MCF 10A (cell line): ENCODE measurements at regions not wholly inside any gene's neighbourhood (a gene's known extent, or its start where the extent isn't known, plus 50 kb on each side); places are given as distances from the start of the nearest gene placed in this dataset.

Experiments used
- BruUV-seq: library from RNA; stranded (reverse); fragments of 400-500 nt; replicated peaks from 2 replicates; lab custom pipeline; 2021; lab: Mats Ljungman, UMichigan
- CTCF ChIA-PET: fragments of 300-600 bp; sonication (Branson Sonifier 250); formaldehyde crosslinking; extraction: SDS; loops from one replicate; lab custom pipeline; 2021; ENCODE audit warnings: antibody characterized with exemption, inconsistent platforms; lab: Yijun Ruan, JAX
- POLR2A ChIA-PET: fragments of 300-600, 350-650 bp; sonication (Branson Sonifier 250); formaldehyde crosslinking; extraction: SDS; loops from one replicate; lab custom pipeline; 2020; ENCODE audit warnings: antibody characterized with exemption, inconsistent platforms; lab: Yijun Ruan, JAX
- DNase-seq: peaks from one replicate; pipeline ENCODE4 v3.0.0-alpha.2; 2018; ENCODE audit not compliant: unreplicated experiment
- H3K27ac Mint-ChIP-seq: one replicate; pipeline ENCODE4 v1.8.0; 2022; ENCODE audit warnings: mild to moderate bottlenecking, low read depth, mixed read lengths; ENCODE audit not compliant: unreplicated experiment
- H3K27me3 Mint-ChIP-seq: one replicate; pipeline ENCODE4 v1.8.0; 2022; ENCODE audit warnings: mixed read lengths; ENCODE audit not compliant: insufficient read depth, unreplicated experiment
- H3K36me3 Mint-ChIP-seq: one replicate; pipeline ENCODE4 v1.8.0; 2022; ENCODE audit warnings: mild to moderate bottlenecking, moderate library complexity, mixed read lengths; ENCODE audit not compliant: insufficient read depth, unreplicated experiment
- H3K4me1 Mint-ChIP-seq: one replicate; pipeline ENCODE4 v1.8.0; 2022; ENCODE audit warnings: mixed read lengths; ENCODE audit not compliant: insufficient read depth, unreplicated experiment
- H3K4me3 Mint-ChIP-seq: one replicate; pipeline ENCODE4 v1.8.0; 2022; ENCODE audit warnings: mild to moderate bottlenecking, moderate library complexity, mixed read lengths; ENCODE audit not compliant: unreplicated experiment
- H3K9me3 Mint-ChIP-seq: one replicate; pipeline ENCODE4 v1.8.0; 2022; ENCODE audit warnings: mixed read lengths; ENCODE audit not compliant: unreplicated experiment
- intact Hi-C: fragments of 100-400 bp; cut with micrococcal nuclease; formaldehyde crosslinking; loops from 2 replicates; pipeline ENCODE4 v1.14.1; 2022
- TF ChIP-seq, protein P1 (sequence below): fragments of 200-600 bp; IDR thresholded peaks from one replicate; pipeline ENCODE4 v1.8.0; 2022; ENCODE audit warnings: antibody characterized with exemption, mild to moderate bottlenecking; ENCODE audit not compliant: unreplicated experiment

GRCh38 chr2:13018490-13018889 is 301.8 kb downstream of the TRIB2 start:
- CTCF ChIA-PET: no interaction called here
- POLR2A ChIA-PET: no interaction called here
- no peak for DNase-seq
- intact Hi-C loops: no loop called here
- Mint-ChIP-seq H3K27me3 (no peaks in the 10 kb centered on the region), H3K36me3 (no peaks in the 10 kb centered on the region), H3K4me1 (no peaks in the 10 kb centered on the region), H3K9me3 (no peaks in the 10 kb centered on the region), H3K27ac (no peak overlapping the region), H3K4me3 (no peak overlapping the region)
- TF ChIP-seq, protein P1, sequence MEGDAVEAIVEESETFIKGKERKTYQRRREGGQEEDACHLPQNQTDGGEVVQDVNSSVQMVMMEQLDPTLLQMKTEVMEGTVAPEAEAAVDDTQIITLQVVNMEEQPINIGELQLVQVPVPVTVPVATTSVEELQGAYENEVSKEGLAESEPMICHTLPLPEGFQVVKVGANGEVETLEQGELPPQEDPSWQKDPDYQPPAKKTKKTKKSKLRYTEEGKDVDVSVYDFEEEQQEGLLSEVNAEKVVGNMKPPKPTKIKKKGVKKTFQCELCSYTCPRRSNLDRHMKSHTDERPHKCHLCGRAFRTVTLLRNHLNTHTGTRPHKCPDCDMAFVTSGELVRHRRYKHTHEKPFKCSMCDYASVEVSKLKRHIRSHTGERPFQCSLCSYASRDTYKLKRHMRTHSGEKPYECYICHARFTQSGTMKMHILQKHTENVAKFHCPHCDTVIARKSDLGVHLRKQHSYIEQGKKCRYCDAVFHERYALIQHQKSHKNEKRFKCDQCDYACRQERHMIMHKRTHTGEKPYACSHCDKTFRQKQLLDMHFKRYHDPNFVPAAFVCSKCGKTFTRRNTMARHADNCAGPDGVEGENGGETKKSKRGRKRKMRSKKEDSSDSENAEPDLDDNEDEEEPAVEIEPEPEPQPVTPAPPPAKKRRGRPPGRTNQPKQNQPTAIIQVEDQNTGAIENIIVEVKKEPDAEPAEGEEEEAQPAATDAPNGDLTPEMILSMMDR: no peak
- no TSS peak for BruUV-seq

- BruUV-seq: no TSS peak
- H3K36me3 Mint-ChIP-seq: no peaks in the 10 kb centered on the region
- no peaks in the 10 kb centered on the region for H3K4me1 Mint-ChIP-seq
- ChIA-PET POLR2A (interaction anchor here (0.9 kb wide), 1 partner anchor 11 kb away, joined by 3 read pairs; no protein-coding TSS in a partner anchor), CTCF (interaction anchor here (1.0 kb wide), 1 partner anchor 13 kb away, joined by 5 read pairs; no protein-coding TSS in a partner anchor)
- no peak for DNase-seq
- TF ChIP-seq, protein P1: no peak
- intact Hi-C loops: no loop called here
- H3K27ac Mint-ChIP-seq: no peak overlapping the region
- no peak overlapping the region for H3K4me3 Mint-ChIP-seq
- H3K27me3 Mint-ChIP-seq: no peaks in the 10 kb centered on the region
- no peaks in the 10 kb centered on the region for H3K9me3 Mint-ChIP-seq
Observed at GRCh38 chr2:13019781-13020180, 303.0 kb downstream of the TRIB2 start.

GRCh38 chr2:13020469-13020868 is 303.7 kb downstream of the TRIB2 start:
- H3K4me1 Mint-ChIP-seq: no peaks in the 10 kb centered on the region

GRCh38 chr2:13021470-13021957 is 304.8 kb downstream of the TRIB2 start:
- intact Hi-C loops: no loop called here
- H3K27ac Mint-ChIP-seq: no peak overlapping the region
- TF ChIP-seq, protein P1: no peak
- BruUV-seq: no TSS peak
- H3K27me3 Mint-ChIP-seq: no peaks in the 10 kb centered on the region
- no peaks in the 10 kb centered on the region for H3K4me1 Mint-ChIP-seq
- ChIA-PET CTCF (interaction anchor here (0.8 to 1.4 kb wide), 4 partner anchors 14 to 305 kb away, joined by 3 to 6 read pairs (median 4); partner anchors contain the start of gene TRIB2), POLR2A (no interaction called here)
- no peak for DNase-seq
- H3K36me3 Mint-ChIP-seq: no peaks in the 10 kb centered on the region
- no peak overlapping the region for H3K4me3 Mint-ChIP-seq
- H3K9me3 Mint-ChIP-seq: no peaks in the 10 kb centered on the region

More at GRCh38 chr2:13020469-13020868, 303.7 kb downstream of the TRIB2 start:
- Mint-ChIP-seq H3K27me3 (no peaks in the 10 kb centered on the region), H3K9me3 (no peaks in the 10 kb centered on the region), H3K36me3 (no peaks in the 10 kb centered on the region), H3K27ac (no peak overlapping the region), H3K4me3 (no peak overlapping the region)
- no peak for DNase-seq
- CTCF ChIA-PET: no interaction called here
- intact Hi-C loops: no loop called here
- POLR2A ChIA-PET: no interaction called here
- TF ChIP-seq, protein P1: no peak
- no TSS peak for BruUV-seq
